HepG2 (cell line): ENCODE measurements at regions not wholly inside any gene's neighbourhood (a gene's known extent, or its start where the extent isn't known, plus 50 kb on each side); places are given as distances from the start of the nearest gene placed in this dataset.
"Not testable (repeated sequence)": the region's sequence is repeated elsewhere in the genome, so short reads cannot be mapped to it uniquely, and the experiment has no call there.

Experiments
- ATAC-seq: fragments of 200-7000 bp; cut with Tn5 transposase; 3 replicates; pipeline ENCODE4 v1.9.1; 2020; ENCODE audit warnings: mild to moderate bottlenecking, moderate library complexity
- BruUV-seq: library from RNA; stranded (reverse); fragments of 400-500 nt; replicated peaks from 2 replicates; lab custom pipeline; 2021; lab: Mats Ljungman, UMichigan
- CTCF ChIA-PET: fragments of 300-600 bp; formaldehyde crosslinking; extraction: SDS; loops from one replicate; lab custom pipeline; 2021; ENCODE audit warnings: low total read pairs, inconsistent platforms, low intra/inter-chr PET ratio; lab: Yijun Ruan, JAX
- POLR2A ChIA-PET: fragments of 350-600 bp; sonication (Branson Sonifier 250); formaldehyde crosslinking; loops from one replicate; lab custom pipeline; 2020; ENCODE audit warnings: antibody characterized with exemption, inconsistent platforms; lab: Yijun Ruan, JAX
- DNase-seq: peaks from one replicate; pipeline ENCODE4 v3.0.0-alpha.2; 2015; ENCODE audit warnings: low spot score
- FAIRE-seq: peaks from 3 replicates; lab custom pipeline; 2011; peaks lifted over from hg19 to GRCh38; lab: Jason Lieb, UNC
- H2AFZ ChIP-seq: one replicate; pipeline ENCODE4 v1.6.1; 2011; ENCODE audit warnings: low read length, inconsistent platforms
- H3K27ac ChIP-seq: fragments of 300-600 bp; 3 replicates; pipeline ENCODE4 v1.8.0; 2011; ENCODE audit warnings: mixed run types, mild to moderate bottlenecking, mixed read lengths, low read length, inconsistent platforms; ENCODE audit not compliant: insufficient read depth; ENCODE audit errors: extremely low read length
- H3K27me3 ChIP-seq, 2 experiments: fragments of 200-600 bp in 1 of 2; 2 replicates in 1 of 2; 3 replicates in 1 of 2; pipeline versions ENCODE4 v1.6.0 to v1.8.0; 2011; ENCODE audit warnings: low read length in 2 of 2, mild to moderate bottlenecking in 2 of 2, moderate library complexity in 2 of 2, inconsistent platforms in 1 of 2; ENCODE audit not compliant: insufficient read depth in 2 of 2, control insufficient read depth in 1 of 2
- H3K36me3 ChIP-seq, 2 experiments: fragments of 200-600 bp in 1 of 2; replicated peaks in 1 of 2; 2 replicates in 1 of 2; 3 replicates in 1 of 2; pipeline versions ENCODE4 v1.5.1 to v1.8.0; 2011; ENCODE audit warnings: low read length in 2 of 2, inconsistent platforms in 1 of 2; ENCODE audit not compliant: insufficient read depth in 2 of 2, control insufficient read depth in 1 of 2
- H3K4me1 ChIP-seq: 2 replicates; pipeline ENCODE4 v1.5.1; 2012; ENCODE audit warnings: low read length, inconsistent platforms; ENCODE audit not compliant: insufficient read depth
- H3K4me2 ChIP-seq: 2 replicates; pipeline ENCODE4 v1.6.0; 2011; ENCODE audit warnings: low read depth, low read length, inconsistent platforms
- H3K4me3 ChIP-seq, 3 experiments: fragments of 200-600 bp in 1 of 3; sonication (generic), shearing (Covaris generic) in 1 of 3; replicated peaks in 1 of 3; 2 replicates each; pipeline ENCODE4 v1.5.1; 2011 to 2016; ENCODE audit warnings: low read length in 3 of 3, inconsistent platforms in 2 of 3, low read depth in 2 of 3, mild to moderate bottlenecking in 2 of 3, control low read depth in 1 of 3, mixed read lengths in 1 of 3; ENCODE audit not compliant: insufficient read depth in 1 of 3
- H3K79me2 ChIP-seq: one replicate; pipeline ENCODE4 v1.6.1; 2011; ENCODE audit warnings: low read length, inconsistent platforms; ENCODE audit not compliant: insufficient read depth
- H3K9ac ChIP-seq: 2 replicates; pipeline ENCODE4 v1.6.0; 2011; ENCODE audit warnings: mild to moderate bottlenecking, low read depth, low read length, inconsistent platforms; ENCODE audit not compliant: insufficient read depth
- H3K9me3 ChIP-seq: 2 replicates; pipeline ENCODE4 v1.5.1; 2012; ENCODE audit warnings: mild to moderate bottlenecking, low read length
- H4K20me1 ChIP-seq: 2 replicates; pipeline ENCODE4 v1.6.0; 2011; ENCODE audit warnings: inconsistent platforms, mild to moderate bottlenecking, low read length, moderate library complexity; ENCODE audit not compliant: insufficient read depth
- SETDB1 ChIP-seq: sonication (generic); formaldehyde crosslinking; IDR thresholded peaks from 2 replicates; pipeline ENCODE4 v1.5.1; 2020; ENCODE audit warnings: missing genetic modification reagents, mild to moderate bottlenecking, borderline replicate concordance
- WGBS: methylation state at CpG from one replicate; pipeline ENCODE4 v1.1.6; 2017; ENCODE audit warnings: low lambda C conversion rate; 5-methylcytosine and 5-hydroxymethylcytosine counted together
- in situ Hi-C: cut with HindIII; loops from 2 replicates; pipeline ENCODE4 v1.10.0; 2017; ENCODE audit warnings: low pct_unique_long_range_greater_than_20kb; ENCODE audit not compliant: extremely low pct_ligation_motif_present
- intact Hi-C: fragments of 100-400 bp; cut with micrococcal nuclease; formaldehyde crosslinking; loops from one replicate; pipeline ENCODE4 v1.10.0; 2022; ENCODE audit not compliant: unreplicated experiment
- TF ChIP-seq, protein P1 (sequence below): sonication (generic); formaldehyde crosslinking; IDR thresholded peaks from 2 replicates; pipeline ENCODE4 v1.4.0; 2020; ENCODE audit warnings: mild to moderate bottlenecking, missing genetic modification reagents

DNA sequence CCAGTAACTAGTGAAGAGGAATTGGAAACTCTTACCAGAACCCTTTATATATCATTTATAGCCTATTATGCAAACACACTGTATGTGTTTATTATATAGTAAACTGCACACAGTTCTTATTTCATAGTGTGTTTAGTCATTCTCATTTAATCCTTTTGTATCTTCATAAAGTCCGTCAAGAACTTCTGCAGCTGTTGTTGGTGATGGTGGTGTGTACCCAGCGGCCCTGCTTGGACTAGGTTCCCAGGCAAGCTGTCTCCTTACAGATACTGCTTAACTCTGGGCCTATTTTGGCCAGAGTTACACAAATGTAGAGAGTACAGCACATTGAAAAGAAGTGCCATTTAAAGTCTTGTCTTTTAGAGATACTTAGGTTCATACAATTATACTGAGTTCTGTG lies 231.9 kb downstream of the NDUFS4 start (continued):
- TF ChIP-seq, protein P1, sequence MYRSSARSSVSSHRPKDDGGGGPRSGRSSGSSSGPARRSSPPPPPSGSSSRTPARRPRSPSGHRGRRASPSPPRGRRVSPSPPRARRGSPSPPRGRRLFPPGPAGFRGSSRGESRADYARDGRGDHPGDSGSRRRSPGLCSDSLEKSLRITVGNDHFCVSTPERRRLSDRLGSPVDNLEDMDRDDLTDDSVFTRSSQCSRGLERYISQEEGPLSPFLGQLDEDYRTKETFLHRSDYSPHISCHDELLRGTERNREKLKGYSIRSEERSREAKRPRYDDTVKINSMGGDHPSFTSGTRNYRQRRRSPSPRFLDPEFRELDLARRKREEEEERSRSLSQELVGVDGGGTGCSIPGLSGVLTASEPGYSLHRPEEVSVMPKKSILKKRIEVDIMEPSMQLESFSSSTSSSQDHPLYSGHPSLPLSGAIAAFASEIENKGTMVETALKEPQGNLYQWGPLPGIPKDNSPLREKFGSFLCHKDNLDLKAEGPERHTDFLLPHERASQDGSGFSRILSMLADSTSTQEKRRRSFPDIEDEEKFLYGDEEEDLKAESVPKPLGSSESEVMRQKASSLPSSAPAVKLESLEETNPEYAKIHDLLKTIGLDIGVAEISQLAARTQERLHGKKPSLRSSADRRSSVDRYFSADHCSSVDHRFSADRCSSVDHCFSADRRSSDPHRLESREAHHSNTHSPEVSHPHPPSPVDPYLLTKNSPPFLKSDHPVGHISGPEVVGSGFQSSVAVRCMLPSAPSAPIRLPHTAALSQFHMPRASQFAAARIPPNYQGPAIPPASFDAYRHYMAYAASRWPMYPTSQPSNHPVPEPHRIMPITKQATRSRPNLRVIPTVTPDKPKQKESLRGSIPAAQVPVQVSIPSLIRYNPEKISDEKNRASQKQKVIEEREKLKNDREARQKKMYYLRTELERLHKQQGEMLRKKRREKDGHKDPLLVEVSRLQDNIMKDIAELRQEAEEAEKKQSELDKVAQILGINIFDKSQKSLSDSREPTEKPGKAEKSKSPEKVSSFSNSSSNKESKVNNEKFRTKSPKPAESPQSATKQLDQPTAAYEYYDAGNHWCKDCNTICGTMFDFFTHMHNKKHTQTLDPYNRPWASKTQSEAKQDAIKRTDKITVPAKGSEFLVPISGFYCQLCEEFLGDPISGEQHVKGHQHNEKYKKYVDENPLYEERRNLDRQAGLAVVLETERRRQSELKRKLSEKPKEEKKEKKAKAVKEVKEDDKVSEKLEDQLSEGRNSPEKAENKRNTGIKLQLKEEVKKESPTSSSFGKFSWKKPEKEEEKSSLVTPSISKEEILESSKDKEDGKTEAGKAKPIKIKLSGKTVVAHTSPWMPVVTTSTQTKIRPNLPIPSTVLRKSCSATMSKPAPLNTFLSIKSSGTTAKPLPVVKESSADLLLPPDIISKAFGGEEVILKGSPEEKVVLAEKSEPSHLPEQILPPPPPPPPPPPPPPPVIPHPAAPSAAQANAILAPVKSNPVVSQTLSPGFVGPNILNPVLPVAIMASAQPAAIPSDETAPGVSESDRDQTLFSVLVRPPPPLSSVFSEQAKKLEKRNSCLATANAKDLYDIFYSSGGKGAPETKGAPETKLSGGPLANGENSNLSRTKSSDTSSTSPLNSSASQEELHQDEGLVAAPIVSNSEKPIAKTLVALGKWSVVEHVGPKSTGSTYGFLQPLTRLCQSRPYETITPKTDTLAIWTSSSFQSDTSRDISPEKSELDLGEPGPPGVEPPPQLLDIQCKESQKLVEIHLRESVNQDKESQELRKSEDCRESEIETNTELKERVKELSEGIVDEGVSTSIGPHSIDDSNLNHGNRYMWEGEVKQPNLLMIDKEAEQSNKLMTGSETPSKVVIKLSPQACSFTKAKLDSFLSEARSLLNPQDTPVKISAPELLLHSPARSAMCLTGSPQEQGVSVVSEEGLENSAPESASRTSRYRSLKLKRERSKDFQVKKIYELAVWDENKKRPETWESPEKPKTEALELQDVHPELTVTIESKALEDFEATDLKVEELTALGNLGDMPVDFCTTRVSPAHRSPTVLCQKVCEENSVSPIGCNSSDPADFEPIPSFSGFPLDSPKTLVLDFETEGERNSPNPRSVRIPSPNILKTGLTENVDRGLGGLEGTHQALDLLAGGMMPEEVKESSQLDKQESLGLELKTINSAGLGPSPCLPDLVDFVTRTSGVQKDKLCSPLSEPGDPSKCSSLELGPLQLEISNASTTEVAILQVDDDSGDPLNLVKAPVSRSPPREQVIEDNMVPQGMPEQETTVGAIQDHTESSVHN (CRISPR knock-in tag), result no peak

DNA sequence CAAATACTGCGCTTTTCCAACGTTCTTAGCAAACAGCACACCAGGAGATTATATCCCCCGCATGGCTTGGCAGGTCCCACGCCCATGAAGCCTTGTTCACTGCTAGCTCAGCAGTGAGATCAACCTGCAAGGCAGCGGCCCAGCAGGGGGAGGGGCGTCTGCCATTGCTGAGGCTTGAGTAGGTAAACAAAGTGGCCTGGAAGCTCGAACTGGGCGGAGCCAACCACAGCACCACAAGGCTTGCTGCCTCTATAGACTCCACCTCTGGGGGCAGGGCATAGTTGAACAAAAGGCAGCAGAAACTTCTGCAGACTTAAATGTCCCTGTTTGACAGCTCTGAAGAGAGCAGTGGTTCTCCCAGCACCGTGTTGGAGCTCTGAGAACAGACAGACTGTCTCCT lies 239.2 kb downstream of the NDUFS4 start:
- H3K4me2 ChIP-seq, result peak overlapping the region; percentile 51
- H3K27me3 ChIP-seq, CTCF ChIA-PET, H3K4me1 ChIP-seq, H3K27ac ChIP-seq, H3K9ac ChIP-seq, H2AFZ ChIP-seq, intact Hi-C loops, H4K20me1 ChIP-seq, POLR2A ChIA-PET, FAIRE-seq, H3K36me3 ChIP-seq, H3K79me2 ChIP-seq, BruUV-seq, H3K9me3 ChIP-seq, in situ Hi-C loops: not testable (repeated sequence)
- DNase-seq, result peak; percentile 9
- TF ChIP-seq SETDB1 (CRISPR knock-in tag), result 0 out of 2 replicates have a peak, but pooled peaks have one; percentile 32
- ATAC-seq, result peak; percentile 58
- WGBS, result 8% methylated on average over 5 of the region's 9 CpGs
- 0 out of 6 replicates have a peak overlapping the region, but pooled peaks of 1 of the 3 experiments have one; percentile 16 for H3K4me3 ChIP-seq

DNA sequence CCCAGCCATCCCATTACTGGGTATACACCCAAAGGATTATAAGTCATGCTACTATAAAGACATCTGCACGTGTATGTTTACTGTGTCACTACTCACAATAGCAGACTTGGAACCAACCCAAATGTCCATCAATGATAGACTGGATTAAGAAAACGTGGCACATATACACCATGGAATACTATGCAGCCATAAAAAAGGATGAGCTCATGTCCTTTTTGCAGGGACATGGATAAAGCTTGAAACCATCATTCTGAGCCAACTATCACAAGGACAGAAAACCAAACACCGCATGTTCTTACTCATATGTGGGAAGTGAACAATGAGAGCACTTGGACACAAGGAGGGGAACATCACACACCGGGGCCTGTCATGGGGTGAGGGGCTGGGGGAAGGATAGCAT lies 248.0 kb downstream of the NDUFS4 start:
- H3K9ac ChIP-seq, CTCF ChIA-PET, in situ Hi-C loops, H2AFZ ChIP-seq, ATAC-seq, BruUV-seq, H3K4me1 ChIP-seq, H3K79me2 ChIP-seq, H4K20me1 ChIP-seq, H3K27ac ChIP-seq, POLR2A ChIA-PET, H3K27me3 ChIP-seq, H3K36me3 ChIP-seq, intact Hi-C loops, FAIRE-seq, H3K4me3 ChIP-seq, H3K4me2 ChIP-seq, H3K9me3 ChIP-seq, DNase-seq: not testable (repeated sequence)
- WGBS, result 22% methylated on average over 4 of the region's 4 CpGs
